ENCODE measurements at regions not wholly inside any gene's neighbourhood (a gene's known extent, or its start where the extent isn't known, plus 50 kb on each side); places are given as distances from the start of the nearest gene placed in this dataset.

- TF ChIP-seq POLR2A (IDR thresholded peaks at IDR 0.05) (no peak), CTCF (IDR thresholded peaks at IDR 0.05 in 8 of 11, conservative IDR thresholded peaks at IDR 0.05 in 3 of 11) (no peak)
Observed at GRCh38 chr2:19812166-19812565, 89.6 kb downstream of the TTC32 start.
